A673 (cell line): ENCODE measurements at regions not wholly inside any gene's neighbourhood (a gene's known extent, or its start where the extent isn't known, plus 50 kb on each side); places are given as distances from the start of the nearest gene placed in this dataset.

Source experiments
- BruUV-seq: library from RNA; stranded (reverse); fragments of 400-500 nt; replicated peaks from 2 replicates; lab custom pipeline; 2021; lab: Mats Ljungman, UMichigan
- CTCF ChIA-PET: fragments of 300-600 bp; sonication (Branson Sonifier 250); formaldehyde crosslinking; loops from one replicate; lab custom pipeline; 2022; ENCODE audit warnings: antibody characterized with exemption; lab: Charles Lee
- POLR2A ChIA-PET: fragments of 300-600 bp; sonication (Branson Sonifier 250); formaldehyde crosslinking; loops from one replicate; lab custom pipeline; 2022; ENCODE audit warnings: antibody characterized with exemption; ENCODE audit not compliant: low non-redundant PET; lab: Charles Lee
- DNase-seq: peaks from one replicate; pipeline ENCODE4 v3.0.0-alpha.2; 2015; ENCODE audit warnings: low spot score
- H3K27ac ChIP-seq: fragments of 200-600 bp; sonication (generic); 2 replicates; pipeline ENCODE4 v1.5.1; 2016; ENCODE audit warnings: mixed run types, low read depth, mild to moderate bottlenecking, mixed read lengths, antibody characterized with exemption, low read length; ENCODE audit not compliant: poor library complexity, severe bottlenecking
- H3K27me3 ChIP-seq: fragments of 200-600 bp; sonication (generic); replicated peaks from 2 replicates; pipeline ENCODE4 v1.6.1; 2017; ENCODE audit warnings: mixed run types, low read depth, mild to moderate bottlenecking, mixed read lengths, antibody characterized with exemption, low read length; ENCODE audit not compliant: insufficient read depth, poor library complexity
- H3K36me3 ChIP-seq: fragments of 200-600 bp; sonication (generic); 2 replicates; pipeline ENCODE4 v1.6.1; 2016; ENCODE audit warnings: mixed run types, mild to moderate bottlenecking, mixed read lengths, antibody characterized with exemption, low read length; ENCODE audit not compliant: insufficient read depth, poor library complexity, severe bottlenecking
- H3K4me1 ChIP-seq: fragments of 200-600 bp; sonication (generic); 2 replicates; pipeline ENCODE4 v1.6.1; 2017; ENCODE audit warnings: mixed run types, mild to moderate bottlenecking, mixed read lengths, antibody characterized with exemption, low read length; ENCODE audit not compliant: insufficient read depth, poor library complexity, severe bottlenecking
- H3K4me3 ChIP-seq: fragments of 200-600 bp; sonication (generic); 2 replicates; pipeline ENCODE4 v1.5.1; 2016; ENCODE audit warnings: low read depth, mixed run types, mild to moderate bottlenecking, mixed read lengths, low read length; ENCODE audit not compliant: poor library complexity, severe bottlenecking
- H3K9me3 ChIP-seq: fragments of 200-600 bp; sonication (generic); 2 replicates; pipeline ENCODE4 v1.6.1; 2016; ENCODE audit warnings: mixed run types, low read depth, mild to moderate bottlenecking, mixed read lengths, antibody characterized with exemption, low read length; ENCODE audit not compliant: poor library complexity, severe bottlenecking
- EZH2 ChIP-seq: fragments of 200-600 bp; sonication (generic); IDR thresholded peaks from 2 replicates; pipeline ENCODE4 v1.6.1; 2017; ENCODE audit warnings: borderline replicate concordance, low read depth, mild to moderate bottlenecking, mixed read lengths, antibody characterized with exemption, low read length; ENCODE audit not compliant: poor library complexity, severe bottlenecking
- intact Hi-C: fragments of 100-400 bp; cut with micrococcal nuclease; formaldehyde crosslinking; loops from one replicate; pipeline ENCODE4 v1.10.0; 2022; ENCODE audit not compliant: unreplicated experiment
- TF ChIP-seq, protein P1 (sequence below): fragments of 300-800, 200-600 bp; sonication (generic); conservative IDR thresholded peaks from 2 replicates; pipeline ENCODE4 v1.5.1; 2017; ENCODE audit warnings: low read depth, mild to moderate bottlenecking, antibody characterized with exemption, low read length, moderate library complexity, mixed read lengths

DNA sequence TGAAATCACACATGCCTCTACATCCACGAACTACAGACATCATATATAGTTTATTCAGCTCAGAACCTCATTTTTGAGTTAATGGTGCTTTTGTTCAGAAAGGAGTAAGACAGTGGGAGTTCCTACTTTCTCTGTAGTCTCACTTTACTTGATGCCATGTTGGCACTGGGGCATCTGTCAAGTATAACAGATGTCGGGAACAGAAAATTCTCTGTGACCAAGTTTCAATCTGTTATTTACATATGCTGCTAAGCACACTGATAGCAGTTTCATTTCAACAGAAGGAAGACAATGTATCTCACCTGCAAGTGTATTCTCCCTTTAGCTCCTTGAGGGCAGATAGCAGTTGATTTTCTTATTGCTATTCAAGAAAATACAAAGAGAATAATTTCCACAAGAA lies 774.1 kb downstream of the METTL4 start:
- ChIA-PET POLR2A (no interaction called here), CTCF (no interaction called here)
- Histone ChIP-seq H3K27ac (no peak overlapping the region), H3K27me3 (peaks cover 4% of the 10 kb centered on the region), H3K9me3 (no peaks in the 10 kb centered on the region), H3K4me1 (no peaks in the 10 kb centered on the region), H3K36me3 (no peaks in the 10 kb centered on the region), H3K4me3 (no peak overlapping the region)
- no TSS peak for BruUV-seq
- no peak for DNase-seq
- TF ChIP-seq, protein P1, sequence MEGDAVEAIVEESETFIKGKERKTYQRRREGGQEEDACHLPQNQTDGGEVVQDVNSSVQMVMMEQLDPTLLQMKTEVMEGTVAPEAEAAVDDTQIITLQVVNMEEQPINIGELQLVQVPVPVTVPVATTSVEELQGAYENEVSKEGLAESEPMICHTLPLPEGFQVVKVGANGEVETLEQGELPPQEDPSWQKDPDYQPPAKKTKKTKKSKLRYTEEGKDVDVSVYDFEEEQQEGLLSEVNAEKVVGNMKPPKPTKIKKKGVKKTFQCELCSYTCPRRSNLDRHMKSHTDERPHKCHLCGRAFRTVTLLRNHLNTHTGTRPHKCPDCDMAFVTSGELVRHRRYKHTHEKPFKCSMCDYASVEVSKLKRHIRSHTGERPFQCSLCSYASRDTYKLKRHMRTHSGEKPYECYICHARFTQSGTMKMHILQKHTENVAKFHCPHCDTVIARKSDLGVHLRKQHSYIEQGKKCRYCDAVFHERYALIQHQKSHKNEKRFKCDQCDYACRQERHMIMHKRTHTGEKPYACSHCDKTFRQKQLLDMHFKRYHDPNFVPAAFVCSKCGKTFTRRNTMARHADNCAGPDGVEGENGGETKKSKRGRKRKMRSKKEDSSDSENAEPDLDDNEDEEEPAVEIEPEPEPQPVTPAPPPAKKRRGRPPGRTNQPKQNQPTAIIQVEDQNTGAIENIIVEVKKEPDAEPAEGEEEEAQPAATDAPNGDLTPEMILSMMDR: no peak
- TF ChIP-seq EZH2: no peak
- intact Hi-C loops: no loop called here

DNA sequence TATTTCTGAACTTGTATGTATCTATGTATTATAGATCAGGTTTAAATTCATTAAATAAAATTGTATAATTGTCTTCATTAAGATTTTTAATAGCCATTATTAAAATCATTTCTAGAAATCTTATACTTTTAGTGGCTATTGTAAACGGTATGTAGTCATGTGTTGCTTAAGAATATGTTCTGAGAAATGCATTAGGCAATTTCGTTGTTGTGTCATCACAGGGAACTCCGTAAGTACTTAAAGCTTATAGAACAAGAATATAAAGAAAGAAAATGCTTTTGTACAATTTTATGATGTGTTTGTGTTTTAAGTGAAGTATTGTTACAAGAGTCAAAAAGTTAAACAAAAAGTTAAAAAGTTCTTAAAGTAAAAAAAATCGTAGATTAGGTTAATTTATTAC lies 765.8 kb downstream of the METTL4 start:
- H3K9me3 ChIP-seq: no peaks in the 10 kb centered on the region
- H3K27me3 ChIP-seq: no peaks in the 10 kb centered on the region
- H3K36me3 ChIP-seq: no peaks in the 10 kb centered on the region
- ChIA-PET CTCF (no interaction called here), POLR2A (no interaction called here)
- intact Hi-C loops: no loop called here
- BruUV-seq: no TSS peak
- no peaks in the 10 kb centered on the region for H3K4me1 ChIP-seq
- no peak overlapping the region for H3K27ac ChIP-seq
- no peak overlapping the region for H3K4me3 ChIP-seq
- no peak for DNase-seq
- TF ChIP-seq, protein P1: no peak
- no peak for TF ChIP-seq EZH2

DNA sequence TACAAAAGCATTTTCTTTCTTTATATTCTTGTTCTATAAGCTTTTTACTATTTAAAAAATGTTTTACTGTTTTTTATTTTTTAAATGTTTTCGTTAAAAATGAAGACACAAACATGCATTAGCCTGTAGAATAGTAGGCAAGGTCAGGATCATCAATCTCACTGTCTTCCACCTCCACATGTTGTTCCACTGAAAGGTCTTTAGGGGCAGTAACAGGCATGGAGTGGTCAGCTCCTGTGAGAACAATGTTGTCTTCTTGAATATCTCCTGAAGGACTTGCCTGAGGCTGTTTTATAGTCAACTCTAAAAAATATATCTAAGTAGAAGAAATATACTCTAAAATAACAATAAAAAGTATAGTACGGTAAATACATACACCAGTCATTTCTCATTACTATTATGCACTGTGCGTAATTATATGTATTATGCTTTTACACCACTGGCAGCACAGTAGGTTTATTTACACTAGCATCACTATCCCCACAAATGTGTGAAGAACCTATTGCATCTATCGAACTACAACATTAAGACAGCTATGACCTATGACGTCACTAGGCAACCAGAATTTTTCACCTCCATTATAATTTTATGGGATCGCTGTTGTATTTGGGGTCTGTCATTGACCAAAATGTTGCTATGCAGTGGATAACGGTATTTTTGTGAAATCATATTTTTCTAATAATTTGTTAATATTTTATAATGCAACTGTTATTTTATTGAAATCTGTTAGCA lies 764.3 kb downstream of the METTL4 start:
- POLR2A ChIA-PET: no interaction called here
- Histone ChIP-seq H3K9me3 (no peaks in the 10 kb centered on the region), H3K4me3 (no peak overlapping the region), H3K27ac (no peak overlapping the region), H3K4me1 (no peaks in the 10 kb centered on the region), H3K36me3 (no peaks in the 10 kb centered on the region), H3K27me3 (no peaks in the 10 kb centered on the region)
- DNase-seq: no peak
- CTCF ChIA-PET: no interaction called here
- intact Hi-C loops: no loop called here
- BruUV-seq: no TSS peak
- TF ChIP-seq, protein P1: no peak
- no peak for TF ChIP-seq EZH2
